Superior temporal gyrus (tissue), 1 donor: ENCODE measurements at regions not wholly inside any gene's neighbourhood (a gene's known extent, or its start where the extent isn't known, plus 50 kb on each side); places are given as distances from the start of the nearest gene placed in this dataset.

Experiments used
- DNase-seq: peaks from one replicate; pipeline ENCODE4 v3.0.0-alpha.2; 2016; ENCODE audit errors: extremely low spot score

DNA sequence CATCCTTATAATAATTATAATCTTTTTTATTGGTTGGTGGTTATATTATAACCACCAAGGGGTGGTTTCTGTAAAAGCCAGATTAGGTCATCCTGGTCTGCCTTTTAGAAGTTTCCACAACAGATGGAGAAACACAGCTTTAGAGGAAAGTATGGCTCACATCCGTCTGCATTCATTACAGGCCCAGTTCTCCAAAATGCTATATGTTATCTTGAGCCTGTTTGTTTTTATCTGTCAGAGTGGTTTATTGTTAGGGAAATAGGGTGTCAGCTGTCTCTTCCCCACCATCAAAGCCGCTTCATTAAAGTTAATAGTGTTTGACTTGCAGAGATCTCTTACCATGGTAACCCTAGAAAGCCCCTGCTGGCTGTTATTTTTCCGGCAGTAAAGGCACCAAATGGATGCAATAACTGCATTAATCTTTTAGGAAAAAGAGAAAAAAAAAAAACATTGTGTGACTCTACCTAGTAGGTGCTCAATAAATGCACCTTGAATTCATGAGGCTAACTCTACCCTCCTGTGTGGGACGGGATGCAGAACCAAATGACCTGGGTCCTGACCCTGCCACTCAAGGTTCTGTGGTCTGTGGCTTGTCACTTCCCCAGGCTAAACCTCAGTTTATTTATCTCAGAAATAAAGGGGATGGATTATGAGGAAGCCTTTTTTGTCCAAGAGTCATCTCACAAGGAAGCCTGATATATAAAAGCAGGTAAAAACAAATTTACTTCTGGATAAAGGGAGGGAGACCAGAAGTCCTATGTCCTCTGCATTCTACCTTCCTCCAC lies 118.3 kb downstream of the WT1 start:
- no peak for DNase-seq

DNA sequence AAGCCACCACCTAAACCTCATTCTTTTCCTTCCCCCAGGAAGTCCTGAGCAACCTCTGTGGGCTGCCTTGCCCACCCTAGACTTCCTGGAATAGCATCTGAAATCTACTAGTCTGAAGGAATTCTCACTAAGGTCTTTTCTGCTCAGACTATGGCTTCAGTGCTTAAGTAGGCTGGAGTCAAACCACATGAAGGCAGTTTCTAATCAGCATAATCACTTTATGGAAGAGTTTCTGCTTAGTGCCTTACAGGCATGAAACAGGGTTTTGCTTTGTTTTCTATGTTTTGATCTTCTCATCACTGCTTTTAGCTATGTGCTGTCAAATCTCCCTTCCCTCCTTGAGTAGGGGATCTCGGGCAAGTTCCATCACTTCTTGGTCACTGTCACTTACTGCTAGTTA lies 117.7 kb downstream of the WT1 start:
- DNase-seq, result no peak

GRCh38 chr11:32318071-32319055 lies 117.0 kb downstream of the WT1 start:
- no peak for DNase-seq

DNA sequence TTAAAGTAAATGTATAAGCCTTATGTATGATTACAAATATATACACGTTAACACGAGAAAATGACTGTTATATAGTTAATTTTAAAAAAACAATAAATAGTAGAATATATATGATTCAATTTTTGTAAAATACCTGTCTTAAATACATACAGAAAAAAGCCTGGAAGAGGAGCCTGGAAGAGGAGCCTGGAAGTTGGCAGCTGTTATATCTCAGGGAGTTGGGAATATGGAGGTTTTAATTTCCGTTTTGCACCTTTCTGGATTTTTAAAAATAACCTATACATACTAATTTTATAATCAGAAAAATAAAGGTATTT lies 111.6 kb downstream of the WT1 start:
- DNase-seq, result no peak

- DNase-seq, result no peak
Measured at GRCh38 chr11:32325187-32325586, 110.2 kb downstream of the WT1 start.

GRCh38 chr11:32325725-32326124 lies 109.6 kb downstream of the WT1 start:
- no peak for DNase-seq

DNA sequence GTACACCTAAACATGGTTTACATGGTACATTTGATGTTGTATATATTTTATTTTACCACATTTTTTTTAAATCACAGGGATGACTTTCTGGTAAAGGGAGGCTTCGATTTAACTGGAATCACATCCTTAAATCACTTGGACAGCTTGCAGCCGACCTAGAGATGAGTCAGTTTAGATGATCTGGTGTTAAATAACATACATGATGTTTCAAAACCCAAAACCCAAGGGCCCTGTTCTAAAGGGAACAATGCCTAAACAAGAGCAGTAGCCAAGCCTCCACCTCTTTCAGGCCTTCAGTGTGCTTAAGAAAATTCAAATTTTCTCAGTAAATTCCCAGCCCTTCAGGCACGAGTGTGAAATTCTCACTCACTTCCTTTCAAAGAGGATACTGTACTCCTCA lies 108.8 kb downstream of the WT1 start:
- DNase-seq, result no peak

GRCh38 chr11:32328392-32328791 lies 106.9 kb downstream of the WT1 start:
- DNase-seq, result no peak

GRCh38 chr11:32331098-32331497 lies 104.2 kb downstream of the WT1 start:
- no peak for DNase-seq

- DNase-seq, result no peak
Measured at GRCh38 chr11:32331792-32332191, 103.5 kb downstream of the WT1 start.

DNA sequence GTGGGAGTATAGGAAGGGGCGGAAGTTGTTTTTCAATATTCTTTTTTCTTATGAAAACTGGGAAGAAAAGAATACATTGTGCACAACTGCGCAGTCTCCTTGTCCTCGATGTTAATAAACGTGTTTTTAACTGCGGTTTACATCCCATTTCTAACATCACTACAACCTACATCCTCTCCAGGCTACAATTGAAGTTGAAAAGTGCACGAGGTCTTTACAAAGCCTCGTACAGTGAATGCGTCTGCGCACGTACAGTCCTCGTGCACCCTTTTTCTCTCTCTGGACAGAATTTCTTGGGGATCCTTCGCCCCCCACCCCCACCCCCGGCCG lies 102.4 kb downstream of the WT1 start:
- DNase-seq, result no peak

- DNase-seq, result peak; percentile 75
Measured at GRCh38 chr11:32333320-32333991, 101.9 kb downstream of the WT1 start.

- no peak for DNase-seq
Measured at GRCh38 chr11:32334822-32335221, 100.5 kb downstream of the WT1 start.
